ENCODE measurements at regions not wholly inside any gene's neighbourhood (a gene's known extent, or its start where the extent isn't known, plus 50 kb on each side); places are given as distances from the start of the nearest gene placed in this dataset.

DNA sequence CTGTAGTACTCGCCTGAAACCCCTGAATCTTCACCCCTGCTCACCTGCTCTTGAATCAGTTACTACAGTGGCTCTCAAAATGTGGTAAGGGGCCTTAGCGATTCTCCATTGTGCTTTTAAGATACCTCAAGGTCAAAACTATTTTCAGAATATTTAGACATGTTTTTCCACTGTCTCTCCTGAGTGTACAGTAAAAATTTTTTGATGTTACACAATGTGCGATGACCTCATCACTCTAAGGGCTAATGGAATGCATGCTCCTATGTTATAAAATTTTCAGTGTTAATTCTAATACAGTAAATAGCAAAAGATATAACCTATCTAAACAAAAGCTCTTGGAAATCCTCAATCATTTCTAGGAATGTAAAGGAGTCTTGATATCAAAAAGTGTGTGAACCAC is 336.9 kb upstream of the PKDCC start:
- TF ChIP-seq, protein P1, sequence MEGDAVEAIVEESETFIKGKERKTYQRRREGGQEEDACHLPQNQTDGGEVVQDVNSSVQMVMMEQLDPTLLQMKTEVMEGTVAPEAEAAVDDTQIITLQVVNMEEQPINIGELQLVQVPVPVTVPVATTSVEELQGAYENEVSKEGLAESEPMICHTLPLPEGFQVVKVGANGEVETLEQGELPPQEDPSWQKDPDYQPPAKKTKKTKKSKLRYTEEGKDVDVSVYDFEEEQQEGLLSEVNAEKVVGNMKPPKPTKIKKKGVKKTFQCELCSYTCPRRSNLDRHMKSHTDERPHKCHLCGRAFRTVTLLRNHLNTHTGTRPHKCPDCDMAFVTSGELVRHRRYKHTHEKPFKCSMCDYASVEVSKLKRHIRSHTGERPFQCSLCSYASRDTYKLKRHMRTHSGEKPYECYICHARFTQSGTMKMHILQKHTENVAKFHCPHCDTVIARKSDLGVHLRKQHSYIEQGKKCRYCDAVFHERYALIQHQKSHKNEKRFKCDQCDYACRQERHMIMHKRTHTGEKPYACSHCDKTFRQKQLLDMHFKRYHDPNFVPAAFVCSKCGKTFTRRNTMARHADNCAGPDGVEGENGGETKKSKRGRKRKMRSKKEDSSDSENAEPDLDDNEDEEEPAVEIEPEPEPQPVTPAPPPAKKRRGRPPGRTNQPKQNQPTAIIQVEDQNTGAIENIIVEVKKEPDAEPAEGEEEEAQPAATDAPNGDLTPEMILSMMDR (conservative IDR thresholded peaks at IDR 0.05; ENCODE audit: low read length), result no peak
- TF ChIP-seq EZH2phosphoT487 (IDR thresholded peaks at IDR 0.05; ENCODE audit: borderline replicate concordance, low read depth, low read length), result no peak
